HepG2 (cell line): ENCODE measurements at regions not wholly inside any gene's neighbourhood (a gene's known extent, or its start where the extent isn't known, plus 50 kb on each side); places are given as distances from the start of the nearest gene placed in this dataset.

ENCODE experiments used
- ATAC-seq: fragments of 200-7000 bp; cut with Tn5 transposase; 3 replicates; pipeline ENCODE4 v1.9.1; 2020; ENCODE audit warnings: mild to moderate bottlenecking, moderate library complexity
- BruUV-seq: library from RNA; stranded (reverse); fragments of 400-500 nt; replicated peaks from 2 replicates; lab custom pipeline; 2021; lab: Mats Ljungman, UMichigan
- CTCF ChIA-PET: fragments of 300-600 bp; formaldehyde crosslinking; extraction: SDS; loops from one replicate; lab custom pipeline; 2021; ENCODE audit warnings: low total read pairs, inconsistent platforms, low intra/inter-chr PET ratio; lab: Yijun Ruan, JAX
- POLR2A ChIA-PET: fragments of 350-600 bp; sonication (Branson Sonifier 250); formaldehyde crosslinking; loops from one replicate; lab custom pipeline; 2020; ENCODE audit warnings: antibody characterized with exemption, inconsistent platforms; lab: Yijun Ruan, JAX
- DNase-seq: peaks from one replicate; pipeline ENCODE4 v3.0.0-alpha.2; 2015; ENCODE audit warnings: low spot score
- FAIRE-seq: peaks from 3 replicates; lab custom pipeline; 2011; peaks lifted over from hg19 to GRCh38; lab: Jason Lieb, UNC
- H2AFZ ChIP-seq: one replicate; pipeline ENCODE4 v1.6.1; 2011; ENCODE audit warnings: low read length, inconsistent platforms
- H3K27ac ChIP-seq: fragments of 300-600 bp; 3 replicates; pipeline ENCODE4 v1.8.0; 2011; ENCODE audit warnings: mixed run types, mild to moderate bottlenecking, mixed read lengths, low read length, inconsistent platforms; ENCODE audit not compliant: insufficient read depth; ENCODE audit errors: extremely low read length
- H3K27me3 ChIP-seq, 2 experiments: fragments of 200-600 bp in 1 of 2; 2 replicates in 1 of 2; 3 replicates in 1 of 2; pipeline versions ENCODE4 v1.6.0 to v1.8.0; 2011; ENCODE audit warnings: low read length in 2 of 2, mild to moderate bottlenecking in 2 of 2, moderate library complexity in 2 of 2, inconsistent platforms in 1 of 2; ENCODE audit not compliant: insufficient read depth in 2 of 2, control insufficient read depth in 1 of 2
- H3K36me3 ChIP-seq, 2 experiments: fragments of 200-600 bp in 1 of 2; replicated peaks in 1 of 2; 2 replicates in 1 of 2; 3 replicates in 1 of 2; pipeline versions ENCODE4 v1.5.1 to v1.8.0; 2011; ENCODE audit warnings: low read length in 2 of 2, inconsistent platforms in 1 of 2; ENCODE audit not compliant: insufficient read depth in 2 of 2, control insufficient read depth in 1 of 2
- H3K4me1 ChIP-seq: 2 replicates; pipeline ENCODE4 v1.5.1; 2012; ENCODE audit warnings: low read length, inconsistent platforms; ENCODE audit not compliant: insufficient read depth
- H3K4me2 ChIP-seq: 2 replicates; pipeline ENCODE4 v1.6.0; 2011; ENCODE audit warnings: low read depth, low read length, inconsistent platforms
- H3K4me3 ChIP-seq, 3 experiments: fragments of 200-600 bp in 1 of 3; sonication (generic), shearing (Covaris generic) in 1 of 3; replicated peaks in 1 of 3; 2 replicates each; pipeline ENCODE4 v1.5.1; 2011 to 2016; ENCODE audit warnings: low read length in 3 of 3, inconsistent platforms in 2 of 3, low read depth in 2 of 3, mild to moderate bottlenecking in 2 of 3, control low read depth in 1 of 3, mixed read lengths in 1 of 3; ENCODE audit not compliant: insufficient read depth in 1 of 3
- H3K79me2 ChIP-seq: one replicate; pipeline ENCODE4 v1.6.1; 2011; ENCODE audit warnings: low read length, inconsistent platforms; ENCODE audit not compliant: insufficient read depth
- H3K9ac ChIP-seq: 2 replicates; pipeline ENCODE4 v1.6.0; 2011; ENCODE audit warnings: mild to moderate bottlenecking, low read depth, low read length, inconsistent platforms; ENCODE audit not compliant: insufficient read depth
- H3K9me3 ChIP-seq: 2 replicates; pipeline ENCODE4 v1.5.1; 2012; ENCODE audit warnings: mild to moderate bottlenecking, low read length
- H4K20me1 ChIP-seq: 2 replicates; pipeline ENCODE4 v1.6.0; 2011; ENCODE audit warnings: inconsistent platforms, mild to moderate bottlenecking, low read length, moderate library complexity; ENCODE audit not compliant: insufficient read depth
- JUNB ChIP-seq: sonication (generic); formaldehyde crosslinking; IDR thresholded peaks from 2 replicates; pipeline ENCODE4 v1.8.0; 2022; ENCODE audit warnings: missing genetic modification reagents, mild to moderate bottlenecking, borderline replicate concordance
- SMAD3 ChIP-seq: sonication (generic); formaldehyde crosslinking; IDR thresholded peaks from 2 replicates; pipeline ENCODE4 v1.4.0; 2020; ENCODE audit warnings: missing genetic modification reagents
- ZNF430 ChIP-seq: sonication (generic); formaldehyde crosslinking; IDR thresholded peaks from 2 replicates; pipeline ENCODE4 v1.9.0; 2021; ENCODE audit warnings: mild to moderate bottlenecking, missing genetic modification reagents
- ZNF703 ChIP-seq: sonication (generic); formaldehyde crosslinking; IDR thresholded peaks from 2 replicates; pipeline ENCODE4 v1.5.1; 2020; ENCODE audit warnings: missing genetic modification reagents, mild to moderate bottlenecking, moderate library complexity, borderline replicate concordance
- ZNF761 ChIP-seq: sonication (generic); formaldehyde crosslinking; conservative IDR thresholded peaks from 2 replicates; pipeline ENCODE4 v1.4.0; 2020; ENCODE audit warnings: mild to moderate bottlenecking, missing genetic modification reagents
- WGBS: methylation state at CpG from one replicate; pipeline ENCODE4 v1.1.6; 2017; ENCODE audit warnings: low lambda C conversion rate; 5-methylcytosine and 5-hydroxymethylcytosine counted together
- in situ Hi-C: cut with HindIII; loops from 2 replicates; pipeline ENCODE4 v1.10.0; 2017; ENCODE audit warnings: low pct_unique_long_range_greater_than_20kb; ENCODE audit not compliant: extremely low pct_ligation_motif_present
- intact Hi-C: fragments of 100-400 bp; cut with micrococcal nuclease; formaldehyde crosslinking; loops from one replicate; pipeline ENCODE4 v1.10.0; 2022; ENCODE audit not compliant: unreplicated experiment
- TF ChIP-seq, protein P1 (sequence below): sonication (generic); formaldehyde crosslinking; IDR thresholded peaks from 2 replicates; pipeline ENCODE4 v1.4.0; 2020; ENCODE audit warnings: missing genetic modification reagents
- TF ChIP-seq, protein P2 (sequence below): sonication (generic); formaldehyde crosslinking; IDR thresholded peaks from 2 replicates; pipeline ENCODE4 v1.8.0; 2022; ENCODE audit warnings: mild to moderate bottlenecking, missing genetic modification reagents

DNA sequence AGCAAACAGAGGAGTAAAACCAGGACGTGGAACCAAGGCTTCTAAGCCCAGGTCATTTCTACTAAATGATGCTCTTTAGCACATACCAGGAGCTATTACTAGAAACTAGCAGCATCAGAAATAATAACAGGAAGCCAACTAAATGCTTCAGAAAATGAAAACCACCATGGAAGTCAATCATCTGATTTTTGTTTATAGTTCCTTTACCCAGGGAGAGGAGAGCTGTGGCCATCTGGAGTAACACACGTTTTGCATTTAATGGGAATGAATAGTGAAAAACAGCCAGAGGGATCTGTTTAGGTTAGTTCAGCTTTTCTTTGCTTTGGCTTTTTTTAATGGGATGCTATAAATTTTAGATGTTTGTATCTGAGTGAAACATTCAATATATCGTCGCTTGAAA, 250.7 kb upstream of the ARHGAP20 start:
- TF ChIP-seq, protein P1, sequence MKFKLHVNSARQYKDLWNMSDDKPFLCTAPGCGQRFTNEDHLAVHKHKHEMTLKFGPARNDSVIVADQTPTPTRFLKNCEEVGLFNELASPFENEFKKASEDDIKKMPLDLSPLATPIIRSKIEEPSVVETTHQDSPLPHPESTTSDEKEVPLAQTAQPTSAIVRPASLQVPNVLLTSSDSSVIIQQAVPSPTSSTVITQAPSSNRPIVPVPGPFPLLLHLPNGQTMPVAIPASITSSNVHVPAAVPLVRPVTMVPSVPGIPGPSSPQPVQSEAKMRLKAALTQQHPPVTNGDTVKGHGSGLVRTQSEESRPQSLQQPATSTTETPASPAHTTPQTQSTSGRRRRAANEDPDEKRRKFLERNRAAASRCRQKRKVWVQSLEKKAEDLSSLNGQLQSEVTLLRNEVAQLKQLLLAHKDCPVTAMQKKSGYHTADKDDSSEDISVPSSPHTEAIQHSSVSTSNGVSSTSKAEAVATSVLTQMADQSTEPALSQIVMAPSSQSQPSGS = no peak
- TF ChIP-seq SMAD3 (no peak), ZNF761 (CRISPR knock-in tag) (no peak), ZNF703 (CRISPR knock-in tag) (no peak), ZNF430 (CRISPR knock-in tag) (no peak), JUNB (CRISPR knock-in tag) (no peak)
- TF ChIP-seq, protein P2, sequence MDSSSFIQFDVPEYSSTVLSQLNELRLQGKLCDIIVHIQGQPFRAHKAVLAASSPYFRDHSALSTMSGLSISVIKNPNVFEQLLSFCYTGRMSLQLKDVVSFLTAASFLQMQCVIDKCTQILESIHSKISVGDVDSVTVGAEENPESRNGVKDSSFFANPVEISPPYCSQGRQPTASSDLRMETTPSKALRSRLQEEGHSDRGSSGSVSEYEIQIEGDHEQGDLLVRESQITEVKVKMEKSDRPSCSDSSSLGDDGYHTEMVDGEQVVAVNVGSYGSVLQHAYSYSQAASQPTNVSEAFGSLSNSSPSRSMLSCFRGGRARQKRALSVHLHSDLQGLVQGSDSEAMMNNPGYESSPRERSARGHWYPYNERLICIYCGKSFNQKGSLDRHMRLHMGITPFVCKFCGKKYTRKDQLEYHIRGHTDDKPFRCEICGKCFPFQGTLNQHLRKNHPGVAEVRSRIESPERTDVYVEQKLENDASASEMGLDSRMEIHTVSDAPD = no peak
- no TSS peak for BruUV-seq
- no peaks in the 10 kb centered on the region for H3K36me3 ChIP-seq
- no peak overlapping the region for H3K27ac ChIP-seq
- H2AFZ ChIP-seq = no peak overlapping the region
- POLR2A ChIA-PET = no interaction called here
- no peak for DNase-seq
- no peaks in the 10 kb centered on the region for H4K20me1 ChIP-seq
- in situ Hi-C loops = no loop called here
- FAIRE-seq = no peak
- 3% methylated on average over 4 of the region's 4 CpGs for WGBS
- peaks cover 0 to 14% of the 10 kb centered on the region in 2 experiments; a peak in 2 of 5 replicates for H3K27me3 ChIP-seq
- ATAC-seq = no peak
- H3K4me3 ChIP-seq = no peak overlapping the region
- no peak overlapping the region for H3K4me2 ChIP-seq
- no peaks in the 10 kb centered on the region for H3K9me3 ChIP-seq
- H3K4me1 ChIP-seq = no peaks in the 10 kb centered on the region; the same call in 1 of the 2 replicates
- intact Hi-C loops = no loop called here
- H3K9ac ChIP-seq = no peak overlapping the region
- no peaks in the 10 kb centered on the region for H3K79me2 ChIP-seq
- CTCF ChIA-PET = no interaction called here
